GM12878 (cell line): ENCODE measurements at regions not wholly inside any gene's neighbourhood (a gene's known extent, or its start where the extent isn't known, plus 50 kb on each side); places are given as distances from the start of the nearest gene placed in this dataset.

Source experiments
- ATAC-seq: fragments of 200-7000 bp; cut with Tn5 transposase; 3 replicates; pipeline ENCODE4 v1.9.1; 2020; ENCODE audit warnings: mild to moderate bottlenecking, moderate library complexity
- BruUV-seq: library from RNA; stranded (reverse); fragments of 400-500 nt; replicated peaks from 2 replicates; lab custom pipeline; 2021; lab: Mats Ljungman, UMichigan
- CTCF ChIA-PET: fragments of 300-600 bp; sonication (Branson Sonifier 250); formaldehyde crosslinking; extraction: SDS; loops from one replicate; lab custom pipeline; 2021; ENCODE audit warnings: inconsistent platforms; lab: Yijun Ruan, JAX
- POLR2A ChIA-PET: fragments of 350-600 bp; formaldehyde crosslinking; extraction: SDS; loops from one replicate; lab custom pipeline; 2021; ENCODE audit warnings: inconsistent platforms; lab: Charles Lee
- RAD21 ChIA-PET: fragments of 300-600 bp; sonication (Branson Sonifier 250); formaldehyde crosslinking; loops from one replicate; lab custom pipeline; 2023; ENCODE audit warnings: antibody characterized with exemption; ENCODE audit not compliant: unreplicated experiment; lab: Charles Lee
- SMC1A ChIA-PET: fragments of 300-600 bp; sonication (Branson Sonifier 250); formaldehyde crosslinking; loops from one replicate; lab custom pipeline; 2023; ENCODE audit not compliant: unreplicated experiment, uncharacterized antibody; lab: Charles Lee
- DNase-seq: peaks from one replicate; pipeline ENCODE4 v3.0.0-alpha.2; 2011; ENCODE audit warnings: low read depth, low spot score
- FAIRE-seq: peaks from 3 replicates; lab custom pipeline; 2011; peaks lifted over from hg19 to GRCh38; lab: Jason Lieb, UNC
- H2AFZ ChIP-seq: 2 replicates; pipeline ENCODE4 v1.6.0; 2011; ENCODE audit warnings: low read depth, low read length, control low read depth; ENCODE audit not compliant: control insufficient read depth
- H3K27ac ChIP-seq: 2 replicates; pipeline ENCODE4 v1.5.1; 2011; ENCODE audit warnings: control low read depth; ENCODE audit not compliant: control insufficient read depth, insufficient read depth
- H3K27me3 ChIP-seq, 2 experiments: replicated peaks in 1 of 2; 2 replicates each; pipeline versions ENCODE4 v1.6.0 to v1.6.1; 2011; ENCODE audit warnings: low read length in 1 of 2; ENCODE audit not compliant: control insufficient read depth in 2 of 2, insufficient read depth in 2 of 2
- H3K36me3 ChIP-seq, 2 experiments: 2 replicates each; pipeline ENCODE4 v1.5.1; 2011; ENCODE audit warnings: low read length in 1 of 2; ENCODE audit not compliant: control insufficient read depth in 2 of 2, insufficient read depth in 2 of 2
- H3K4me1 ChIP-seq: 2 replicates; pipeline ENCODE4 v1.6.1; 2011; ENCODE audit warnings: mild to moderate bottlenecking, low read length, moderate library complexity, mixed read lengths; ENCODE audit not compliant: control insufficient read depth, insufficient read depth
- H3K4me2 ChIP-seq: 2 replicates; pipeline ENCODE4 v1.6.0; 2011; ENCODE audit warnings: control low read depth; ENCODE audit not compliant: control insufficient read depth, insufficient read depth
- H3K4me3 ChIP-seq: fragments of 200-600 bp; sonication (generic); 2 replicates; pipeline ENCODE4 v1.5.1; 2016
- H3K79me2 ChIP-seq: 2 replicates; pipeline ENCODE4 v1.6.0; 2011; ENCODE audit warnings: low read length; ENCODE audit not compliant: control insufficient read depth, insufficient read depth
- H3K9ac ChIP-seq: 2 replicates; pipeline ENCODE4 v1.8.0; 2011; ENCODE audit warnings: low read length, control low read depth, mixed read lengths; ENCODE audit not compliant: control insufficient read depth, insufficient read depth
- H3K9me3 ChIP-seq: replicated peaks from 3 replicates; pipeline ENCODE4 v1.5.1; 2011; ENCODE audit warnings: mild to moderate bottlenecking, low read length; ENCODE audit not compliant: control insufficient read depth, insufficient read depth
- H4K20me1 ChIP-seq: 2 replicates; pipeline ENCODE4 v1.6.0; 2011; ENCODE audit not compliant: control insufficient read depth, insufficient read depth
- BHLHE40 ChIP-seq, 2 experiments: fragments of 450-650 bp in 1 of 2; IDR thresholded peaks; 2 replicates each; pipeline ENCODE4 v1.6.1; 2011 to 2017; ENCODE audit warnings: low read depth in 2 of 2, borderline replicate concordance in 1 of 2, improper control_type of control experiment in 1 of 2, low read length in 1 of 2, mild to moderate bottlenecking in 1 of 2
- CHD4 ChIP-seq: fragments of 200-600 bp; sonication (generic); IDR thresholded peaks from 2 replicates; pipeline ENCODE4 v1.6.1; 2016; ENCODE audit warnings: mild to moderate bottlenecking
- EZH2 ChIP-seq: IDR thresholded peaks from 2 replicates; pipeline ENCODE4 v1.6.1; 2012; ENCODE audit warnings: low read depth, mild to moderate bottlenecking, control low read depth, inconsistent platforms, low read length, borderline replicate concordance; ENCODE audit not compliant: control insufficient read depth
- FOS ChIP-seq: IDR thresholded peaks from 3 replicates; pipeline ENCODE4 v1.6.1; 2011; ENCODE audit warnings: borderline replicate concordance; ENCODE audit not compliant: insufficient read length; ENCODE audit errors: extremely low read depth
- IRF4 ChIP-seq: IDR thresholded peaks from 2 replicates; pipeline ENCODE4 v1.6.1; 2011; ENCODE audit warnings: low read depth, low read length
- RAD21 ChIP-seq: IDR thresholded peaks from 2 replicates; pipeline ENCODE4 v1.6.1; 2011; ENCODE audit warnings: mild to moderate bottlenecking, low read depth, low read length, moderate library complexity; ENCODE audit not compliant: insufficient read depth
- WGBS: methylation state at CpG from one replicate; pipeline ENCODE4 v1.1.6; 2016; ENCODE audit warnings: low lambda C conversion rate; ENCODE audit not compliant: insufficient replicate concordance, insufficient coverage; ENCODE audit errors: missing lambda C conversion rate; 5-methylcytosine and 5-hydroxymethylcytosine counted together
- in situ Hi-C: fragments of 300-500 bp; cut with MboI; formaldehyde crosslinking; loops from 9 replicates; pipeline ENCODE4 v1.14.3; 2018; ENCODE audit warnings: mixed read lengths
- intact Hi-C: fragments of 100-400 bp; cut with micrococcal nuclease; formaldehyde crosslinking; loops from one replicate; pipeline ENCODE4 v1.14.2; 2022; ENCODE audit not compliant: unreplicated experiment
- TF ChIP-seq, protein P1 (sequence below): IDR thresholded peaks from 2 replicates; pipeline ENCODE4 v1.6.1; 2011; ENCODE audit warnings: mild to moderate bottlenecking, low read depth, low read length, moderate library complexity; ENCODE audit not compliant: insufficient replicate concordance

DNA sequence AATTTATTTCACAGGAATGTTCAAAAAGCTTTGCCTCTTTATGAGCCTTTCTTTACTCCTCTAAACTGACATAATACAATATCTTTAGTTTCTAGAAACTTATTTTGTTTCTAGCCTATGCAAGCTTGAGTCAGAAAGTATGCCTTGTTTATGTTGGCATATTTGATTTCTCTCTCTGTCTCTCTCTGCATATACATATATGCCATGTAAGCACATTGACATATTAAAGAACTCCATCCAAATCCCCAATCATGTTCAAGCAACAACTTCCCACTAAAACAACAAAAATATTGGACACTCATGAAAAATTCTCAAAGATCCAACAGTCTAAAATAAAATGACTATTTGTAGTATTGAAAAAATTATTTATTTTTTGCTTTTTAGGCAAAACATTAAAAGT, 1651.2 kb upstream of the ACVR2A start (continued):
- TF ChIP-seq, protein P1, sequence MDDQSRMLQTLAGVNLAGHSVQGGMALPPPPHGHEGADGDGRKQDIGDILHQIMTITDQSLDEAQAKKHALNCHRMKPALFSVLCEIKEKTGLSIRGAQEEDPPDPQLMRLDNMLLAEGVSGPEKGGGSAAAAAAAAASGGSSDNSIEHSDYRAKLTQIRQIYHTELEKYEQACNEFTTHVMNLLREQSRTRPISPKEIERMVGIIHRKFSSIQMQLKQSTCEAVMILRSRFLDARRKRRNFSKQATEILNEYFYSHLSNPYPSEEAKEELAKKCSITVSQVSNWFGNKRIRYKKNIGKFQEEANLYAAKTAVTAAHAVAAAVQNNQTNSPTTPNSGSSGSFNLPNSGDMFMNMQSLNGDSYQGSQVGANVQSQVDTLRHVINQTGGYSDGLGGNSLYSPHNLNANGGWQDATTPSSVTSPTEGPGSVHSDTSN = no peak
- TF ChIP-seq IRF4 = no peak
- TF ChIP-seq RAD21 = no peak

DNA sequence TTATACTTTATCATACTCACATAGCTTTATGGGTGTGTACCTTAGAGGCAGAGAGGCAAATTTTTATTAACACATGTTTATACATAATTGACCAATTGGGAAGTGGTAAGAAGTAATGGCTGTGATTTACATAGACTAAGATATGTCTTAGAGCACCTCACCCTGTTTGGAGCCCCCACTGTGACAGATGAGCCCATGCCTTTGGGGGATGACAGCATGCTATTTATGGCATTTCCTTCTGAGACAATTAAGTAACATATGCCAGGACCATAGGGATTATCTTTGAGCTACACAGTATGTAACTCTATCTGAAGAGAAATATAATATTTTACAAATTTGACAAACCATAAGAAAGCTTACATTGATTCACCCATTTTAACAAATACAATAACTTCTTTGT, 1655.3 kb upstream of the ACVR2A start:
- Histone ChIP-seq H3K4me3 (no peak overlapping the region), H3K4me1 (no peaks in the 10 kb centered on the region), H3K36me3 (no peaks in the 10 kb centered on the region), H3K27ac (no peak overlapping the region), H3K4me2 (no peak overlapping the region), H4K20me1 (no peaks in the 10 kb centered on the region), H3K9me3 (no peaks in the 10 kb centered on the region), H3K27me3 (no peaks in the 10 kb centered on the region), H2AFZ (no peak overlapping the region), H3K9ac (no peak overlapping the region), H3K79me2 (no peaks in the 10 kb centered on the region)
- POLR2A ChIA-PET = no interaction called here
- no peak for FAIRE-seq
- ATAC-seq = no peak
- in situ Hi-C loops (no loop called here), intact Hi-C loops (no loop called here)
- CTCF ChIA-PET = no interaction called here
- no peak for TF ChIP-seq EZH2
- TF ChIP-seq CHD4 = no peak
- SMC1A ChIA-PET = interaction anchor here (1.2 kb wide), 1 partner anchor 11 kb away, joined by 4 read pairs; no protein-coding TSS in a partner anchor
- no peak for DNase-seq
- RAD21 ChIA-PET = no interaction called here
- no TSS peak for BruUV-seq

- DNase-seq (no peak), FAIRE-seq (peak; percentile 7), ATAC-seq (no peak)
- SMC1A ChIA-PET = no interaction called here
- in situ Hi-C loops (no loop called here), intact Hi-C loops (no loop called here)
- Histone ChIP-seq H3K4me1 (no peaks in the 10 kb centered on the region), H3K4me3 (no peak overlapping the region), H3K79me2 (no peaks in the 10 kb centered on the region), H3K9ac (no peak overlapping the region), H3K36me3 (no peaks in the 10 kb centered on the region), H3K9me3 (no peaks in the 10 kb centered on the region), H3K27me3 (no peaks in the 10 kb centered on the region), H4K20me1 (no peaks in the 10 kb centered on the region), H2AFZ (no peak overlapping the region), H3K4me2 (no peak overlapping the region), H3K27ac (no peak overlapping the region)
- POLR2A ChIA-PET = interaction anchor here (0.7 kb wide), 1 partner anchor 122 kb away, joined by 3 read pairs; no protein-coding TSS in a partner anchor
- 33% methylated on average over 2 of the region's 2 CpGs for WGBS
- CTCF ChIA-PET = interaction anchor here (0.7 kb wide), 2 partner anchors 26 to 208 kb away, joined by 3 to 5 read pairs; no protein-coding TSS in a partner anchor
- BruUV-seq = no TSS peak
- RAD21 ChIA-PET = no interaction called here
- TF ChIP-seq BHLHE40 (IDR thresholded peaks at IDR 0.05; ENCODE audit: borderline replicate concordance in 1 of 2, low read depth in 2 of 2, low read length in 1 of 2) (no peak), FOS (no peak)
Measured at GRCh38 chr2:146173934-146174333, 1654.0 kb upstream of the ZEB2 start.
